NCI-H1048 (cell line): ENCODE measurements at regions not wholly inside any gene's neighbourhood (a gene's known extent, or its start where the extent isn't known, plus 50 kb on each side); places are given as distances from the start of the nearest gene placed in this dataset.
"Not testable (repeated sequence)": the region's sequence is repeated elsewhere in the genome, so short reads cannot be mapped to it uniquely, and the experiment has no call there.

ENCODE experiments used
- DNase-seq: peaks from one replicate; lab custom pipeline; 2025; lab: John Stamatoyannopoulos, UW

DNA sequence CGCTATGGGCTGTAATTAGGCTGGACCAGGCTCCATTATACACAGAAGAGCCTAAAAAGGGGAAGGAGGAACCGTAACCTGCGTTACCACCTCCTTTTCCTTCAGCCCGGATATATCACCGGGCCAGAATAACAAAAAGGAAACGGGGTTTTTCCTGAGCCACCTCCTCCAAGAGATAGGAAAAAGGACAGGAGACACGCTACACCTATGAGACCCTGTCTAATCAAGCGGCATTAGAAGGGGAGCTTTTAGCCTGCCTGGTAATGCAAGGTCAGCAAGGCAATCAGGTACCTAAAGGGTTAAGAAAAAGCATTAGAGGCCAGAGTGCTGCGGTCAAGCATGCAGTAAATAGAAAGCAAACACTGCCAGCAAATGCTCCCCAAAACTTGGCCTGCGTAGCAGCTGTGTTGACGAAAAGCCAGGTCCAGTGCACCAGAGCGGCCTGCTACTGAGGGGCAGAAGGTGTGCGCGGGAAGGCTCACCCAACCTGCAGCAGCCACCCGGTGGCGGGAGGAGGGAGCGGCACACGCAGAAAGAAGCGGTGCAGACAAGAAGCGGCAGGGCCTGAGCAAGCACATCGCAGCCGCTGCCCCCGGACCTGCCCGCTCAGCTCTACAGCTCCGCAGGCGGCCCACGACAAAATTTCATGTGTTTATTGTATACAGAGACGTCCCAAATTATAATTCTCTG lies 1466.1 kb downstream of the UQCRFS1 start:
- DNase-seq, result no peak

GRCh38 chr19:27745978-27746542 lies 1466.9 kb downstream of the UQCRFS1 start:
- DNase-seq, result no peak

DNA sequence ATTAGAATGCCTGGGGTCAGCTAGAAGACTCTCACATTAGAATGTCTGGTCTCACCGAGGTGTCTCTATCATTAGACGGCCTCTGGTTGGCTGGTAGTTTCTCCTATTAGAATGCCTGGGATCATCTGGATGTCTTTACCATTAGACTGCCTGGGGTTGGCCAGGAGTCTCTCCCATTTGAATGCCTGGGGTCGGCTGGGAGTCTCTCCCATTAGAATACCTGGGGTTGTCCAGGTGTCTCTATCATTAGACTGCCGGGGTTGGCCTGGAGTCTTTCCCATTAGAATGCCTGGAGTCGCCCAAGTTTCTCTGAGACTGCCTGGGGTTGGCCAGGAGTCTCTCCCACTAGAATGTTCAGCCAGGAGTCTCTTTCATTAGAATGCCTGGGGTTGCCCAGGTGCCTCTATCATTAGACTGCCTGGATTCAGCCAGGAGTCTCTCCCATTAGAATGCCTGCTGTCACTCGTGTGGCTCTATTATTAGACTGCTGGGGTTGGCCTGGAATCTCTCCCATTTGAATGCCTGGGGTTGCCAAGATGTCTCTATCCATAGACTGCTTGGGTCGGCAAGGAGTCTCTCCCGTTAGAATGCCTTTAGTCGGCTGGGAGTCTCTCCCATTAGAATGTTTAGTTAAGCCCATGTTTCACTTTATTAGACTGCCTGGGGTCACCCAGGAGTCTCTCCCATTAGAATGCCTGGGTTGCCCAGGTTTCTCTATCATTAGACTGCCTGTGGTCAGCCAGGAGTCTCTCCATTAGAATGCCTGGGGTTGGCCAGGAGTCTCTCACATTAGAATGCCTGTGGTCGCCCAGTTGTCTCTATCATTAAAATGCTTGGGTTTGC lies 1467.8 kb downstream of the UQCRFS1 start:
- no peak for DNase-seq

DNA sequence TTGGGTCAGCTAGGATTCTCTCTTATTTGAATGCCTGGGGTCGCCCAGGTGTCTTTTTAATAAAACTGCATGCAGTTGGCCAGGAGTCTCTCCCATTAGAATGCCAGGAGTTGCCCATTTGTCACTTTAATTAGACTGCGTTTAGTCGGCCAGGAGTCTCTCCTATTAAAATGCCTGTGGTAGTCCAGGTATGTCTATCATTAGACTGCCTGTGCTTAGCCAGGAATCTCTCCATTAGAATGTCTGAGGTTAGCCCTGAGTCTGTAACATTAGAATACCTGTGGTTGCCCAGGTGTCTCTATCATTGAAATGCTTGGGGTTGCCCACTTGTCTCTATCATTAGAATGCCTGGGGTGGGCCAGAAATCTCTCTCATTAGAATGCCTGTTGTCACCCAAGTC lies 1470.9 kb downstream of the UQCRFS1 start:
- DNase-seq, result no peak

- no peak for DNase-seq
Measured at GRCh38 chr19:27741236-27741635, 1471.7 kb downstream of the UQCRFS1 start.

- no peak for DNase-seq
Measured at GRCh38 chr19:27740396-27740795, 1472.6 kb downstream of the UQCRFS1 start.

- no peak for DNase-seq
Measured at GRCh38 chr19:27738569-27739193, 1474.3 kb downstream of the UQCRFS1 start.

GRCh38 chr19:27736225-27736624 lies 1476.7 kb downstream of the UQCRFS1 start:
- DNase-seq, result no peak

DNA sequence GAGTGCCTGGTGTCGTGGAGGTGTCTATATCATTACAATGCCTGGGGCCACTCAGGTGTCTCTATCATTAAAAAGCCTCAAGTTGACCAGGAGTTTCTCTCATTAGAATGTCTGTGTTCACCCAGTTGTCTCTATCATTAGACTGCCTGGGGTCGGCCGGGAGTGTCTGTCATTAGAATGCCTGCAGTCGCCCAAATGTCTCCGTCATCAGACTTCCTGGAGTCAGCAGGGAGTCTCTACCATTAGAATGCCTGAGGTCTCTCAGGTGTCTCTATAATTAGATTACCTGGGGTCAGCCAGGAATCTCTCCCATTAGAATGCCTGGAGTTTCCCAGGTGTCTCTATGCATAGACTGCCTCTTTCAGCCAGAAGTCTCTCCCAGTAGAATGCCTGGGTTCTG lies 1477.6 kb downstream of the UQCRFS1 start:
- DNase-seq, result no peak

- DNase-seq, result no peak
Measured at GRCh38 chr19:27734496-27735220, 1478.3 kb downstream of the UQCRFS1 start.

GRCh38 chr19:27733551-27734266 lies 1479.2 kb downstream of the UQCRFS1 start:
- DNase-seq, result no peak

DNA sequence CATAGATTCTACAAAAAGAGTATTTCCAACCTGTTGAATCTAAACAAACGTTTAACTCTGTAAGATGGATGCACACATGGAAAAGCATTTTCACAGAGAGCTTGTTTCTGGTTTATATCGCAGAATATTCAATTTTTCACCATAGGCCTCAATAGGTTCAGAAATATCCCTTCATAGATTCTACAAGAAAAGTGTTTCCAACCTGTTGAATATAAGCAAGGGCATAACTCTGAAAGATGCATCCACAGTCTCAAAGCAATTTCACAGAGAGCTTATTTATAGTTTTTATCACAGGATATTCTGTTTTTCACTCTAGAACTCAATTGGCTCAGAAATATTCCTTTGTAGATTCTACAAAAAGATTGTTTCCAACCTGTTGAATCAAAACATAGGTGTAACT lies 1483.6 kb downstream of the UQCRFS1 start:
- no peak for DNase-seq

DNA sequence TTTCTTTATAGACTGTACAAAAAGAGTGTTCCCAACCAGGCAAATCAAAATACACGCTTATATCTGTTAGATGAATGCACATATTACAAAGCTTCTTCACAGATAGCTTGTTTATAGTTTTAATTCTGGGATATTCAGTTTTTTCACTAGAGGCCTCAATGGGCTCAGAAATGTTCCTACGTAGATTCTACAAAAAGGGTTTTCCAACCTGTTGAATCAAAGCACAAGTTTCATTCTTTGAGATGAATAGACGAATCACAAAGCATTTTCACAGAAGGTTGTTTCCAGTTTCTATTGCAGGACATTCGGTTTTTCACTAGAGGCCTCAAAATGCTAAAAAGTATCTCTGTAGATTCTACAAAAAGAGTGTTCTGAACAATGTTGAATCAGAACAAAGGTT lies 1490.3 kb downstream of the UQCRFS1 start:
- DNase-seq, result no peak

- no peak for DNase-seq
Measured at GRCh38 chr19:27720155-27720554, 1492.8 kb downstream of the UQCRFS1 start.

GRCh38 chr19:27719034-27719433 lies 1493.9 kb downstream of the UQCRFS1 start:
- no peak for DNase-seq

DNA sequence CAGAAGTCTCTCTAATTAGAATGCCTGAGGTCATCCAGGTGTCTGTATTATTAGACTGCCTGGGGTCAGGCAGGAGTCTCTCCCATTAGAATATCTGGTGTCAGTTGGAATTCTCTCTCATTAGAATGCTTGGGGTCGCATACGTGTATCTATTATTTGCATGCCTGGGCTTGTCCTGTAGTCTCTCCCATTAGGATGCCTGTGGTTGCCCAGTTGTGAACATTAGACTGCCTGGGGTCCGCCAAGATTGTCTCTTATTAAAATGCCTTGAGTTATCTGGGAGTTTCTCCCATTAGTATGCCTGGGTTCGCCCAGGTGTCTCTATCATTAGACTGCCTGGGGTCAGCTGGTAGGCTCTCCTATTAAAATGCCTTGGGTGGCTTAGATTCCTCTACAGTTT lies 1494.7 kb downstream of the UQCRFS1 start:
- DNase-seq, result no peak

DNA sequence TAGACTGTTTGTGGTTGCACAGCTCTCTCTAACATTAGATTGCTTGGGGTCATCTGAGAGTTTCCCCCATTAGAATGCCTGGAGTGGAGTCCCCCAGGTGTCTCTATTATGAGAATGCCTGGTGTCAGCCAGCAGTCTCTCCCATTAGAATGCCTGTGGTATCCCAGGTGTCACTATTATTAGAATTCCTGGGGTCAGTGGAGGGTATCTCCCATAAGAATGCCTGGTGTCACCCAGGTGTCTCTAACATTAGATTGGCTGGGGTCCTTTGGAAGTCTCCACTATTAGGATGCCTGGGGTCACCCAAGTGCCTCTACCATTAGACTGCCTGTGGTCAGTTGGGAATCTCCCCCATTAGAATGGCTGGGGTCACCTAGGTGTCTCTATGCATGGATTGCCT lies 1495.1 kb downstream of the UQCRFS1 start:
- DNase-seq, result no peak

- no peak for DNase-seq
Measured at GRCh38 chr19:27716922-27717321, 1496.0 kb downstream of the UQCRFS1 start.

DNA sequence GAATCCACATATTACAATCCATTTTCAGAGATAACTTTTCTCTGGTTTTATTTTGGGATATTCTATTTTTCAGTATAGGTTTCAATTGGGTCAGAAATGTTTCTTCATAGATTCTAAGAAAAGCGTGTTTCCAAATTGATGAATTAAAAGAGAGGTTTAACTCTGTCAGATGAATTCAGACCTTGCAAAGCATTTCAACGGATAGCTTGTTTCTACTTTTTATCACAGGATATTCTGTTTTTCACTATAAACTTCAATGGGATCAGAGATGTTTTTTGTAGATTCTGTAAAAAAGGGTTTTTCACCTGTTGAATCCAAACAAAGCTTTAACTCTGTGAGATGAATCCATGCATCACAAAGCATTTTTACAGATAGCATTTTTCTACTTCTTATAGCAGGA lies 1498.1 kb downstream of the UQCRFS1 start:
- DNase-seq, result no peak

- no peak for DNase-seq
Measured at GRCh38 chr19:27709496-27709895, 1503.5 kb downstream of the UQCRFS1 start.

DNA sequence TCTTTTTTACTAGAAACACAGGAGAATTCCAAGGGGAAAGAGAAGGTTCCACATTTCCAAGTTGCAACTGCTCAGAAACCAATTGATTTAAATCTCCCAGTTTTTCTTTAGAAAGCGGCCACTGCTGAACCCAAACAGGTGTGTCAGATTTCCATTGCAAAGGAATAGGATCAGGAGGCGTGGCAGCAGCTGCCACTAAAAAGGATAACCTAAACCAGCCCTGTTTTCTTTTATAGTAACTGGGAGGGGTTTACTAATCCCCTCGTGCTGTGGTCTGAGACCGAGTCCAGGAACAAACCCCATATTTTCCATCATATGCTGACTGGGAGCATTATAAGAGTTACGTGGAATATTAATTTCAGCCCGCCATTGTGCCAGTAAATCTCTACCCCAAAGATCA lies 1504.0 kb downstream of the UQCRFS1 start:
- not testable (repeated sequence) for DNase-seq
